Stimulated activated effector memory CD8-positive, alpha-beta T cell treated with anti-CD3 and anti-CD28 coated beads, Interleukin-12 subunit alpha, Interleukin-12 subunit beta, amount 100 ng/mL, for 72 hours (primary cell): ENCODE measurements at regions not wholly inside any gene's neighbourhood (a gene's known extent, or its start where the extent isn't known, plus 50 kb on each side); places are given as distances from the start of the nearest gene placed in this dataset.

ENCODE experiments used
- ATAC-seq: fragments of 150-1000 bp; cut with Tn5 transposase; 2 replicates; pipeline ENCODE4 v1.10.0; 2021
- DNase-seq, 2 donors: peaks; one replicate each; pipeline ENCODE4 v3.0.0; 2021 to 2022; ENCODE audit warnings: low spot score in 2 of 2
- H3K27ac Mint-ChIP-seq: one replicate; pipeline ENCODE4 v1.8.0; 2022; ENCODE audit warnings: mild to moderate bottlenecking, mixed read lengths
- H3K36me3 Mint-ChIP-seq: one replicate; pipeline ENCODE4 v1.8.0; 2022; ENCODE audit warnings: mild to moderate bottlenecking, mixed read lengths
- H3K4me1 Mint-ChIP-seq: one replicate; pipeline ENCODE4 v1.8.0; 2022; ENCODE audit warnings: mixed read lengths
- H3K4me3 Mint-ChIP-seq: one replicate; pipeline ENCODE4 v1.8.0; 2022; ENCODE audit warnings: mild to moderate bottlenecking, mixed read lengths
- H3K9me3 Mint-ChIP-seq: one replicate; pipeline ENCODE4 v1.8.0; 2022; ENCODE audit warnings: mixed read lengths

- ATAC-seq (no peak), DNase-seq (no peak)
- H3K4me3 Mint-ChIP-seq, result no peak overlapping the region
- no peaks in the 10 kb centered on the region for H3K4me1 Mint-ChIP-seq
- no peak overlapping the region for H3K27ac Mint-ChIP-seq
- no peaks in the 10 kb centered on the region for H3K9me3 Mint-ChIP-seq
- H3K36me3 Mint-ChIP-seq, result no peaks in the 10 kb centered on the region
Observed at GRCh38 chr14:53330441-53330840, 177.3 kb upstream of the DDHD1 start.

DNA sequence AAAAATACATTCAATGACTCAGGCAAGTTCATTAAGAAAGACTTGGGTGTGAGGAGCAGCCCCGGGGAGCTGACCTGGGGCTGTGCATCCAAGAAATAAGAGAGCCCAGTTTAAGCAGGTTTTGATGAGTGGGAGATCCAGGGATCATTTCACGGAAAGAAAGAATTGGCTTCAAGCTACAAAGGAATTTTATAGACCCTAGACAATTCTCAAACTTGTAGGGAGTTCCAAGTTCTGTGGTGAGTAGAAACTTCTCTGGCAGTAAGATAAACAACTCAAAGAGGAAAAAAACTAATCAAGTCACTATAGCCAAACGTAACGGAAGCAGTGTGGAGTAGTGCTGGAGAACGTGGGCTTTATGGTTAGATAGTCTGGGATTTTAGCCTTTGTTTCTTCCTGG is 175.7 kb upstream of the DDHD1 start:
- no peak for ATAC-seq
- Mint-ChIP-seq H3K36me3 (no peaks in the 10 kb centered on the region), H3K27ac (no peak overlapping the region), H3K9me3 (no peaks in the 10 kb centered on the region), H3K4me3 (no peak overlapping the region), H3K4me1 (no peaks in the 10 kb centered on the region)
- no peak for DNase-seq

DNA sequence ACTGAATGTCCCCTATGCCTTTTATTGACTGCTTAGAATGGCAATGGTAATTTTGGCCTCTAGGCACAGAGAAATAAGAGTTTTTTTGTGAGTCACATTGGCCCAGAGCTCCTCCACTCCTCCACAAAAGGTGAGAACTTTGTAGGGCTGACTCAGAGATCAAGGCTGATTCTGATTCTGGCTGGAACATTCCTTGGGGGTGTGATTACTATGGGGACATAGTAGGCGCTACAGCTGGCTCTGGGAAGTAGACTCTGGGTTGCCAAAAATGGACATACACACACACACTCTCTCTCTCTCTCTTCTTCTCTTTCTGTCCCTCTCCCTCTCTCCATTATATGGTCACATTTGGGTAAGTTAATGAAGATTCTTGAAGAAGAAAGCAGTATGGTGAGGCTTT is 174.6 kb upstream of the DDHD1 start:
- Mint-ChIP-seq H3K4me3 (no peak overlapping the region), H3K36me3 (no peaks in the 10 kb centered on the region), H3K9me3 (no peaks in the 10 kb centered on the region), H3K27ac (no peak overlapping the region), H3K4me1 (no peaks in the 10 kb centered on the region)
- ATAC-seq (no peak), DNase-seq (no peak)

DNA sequence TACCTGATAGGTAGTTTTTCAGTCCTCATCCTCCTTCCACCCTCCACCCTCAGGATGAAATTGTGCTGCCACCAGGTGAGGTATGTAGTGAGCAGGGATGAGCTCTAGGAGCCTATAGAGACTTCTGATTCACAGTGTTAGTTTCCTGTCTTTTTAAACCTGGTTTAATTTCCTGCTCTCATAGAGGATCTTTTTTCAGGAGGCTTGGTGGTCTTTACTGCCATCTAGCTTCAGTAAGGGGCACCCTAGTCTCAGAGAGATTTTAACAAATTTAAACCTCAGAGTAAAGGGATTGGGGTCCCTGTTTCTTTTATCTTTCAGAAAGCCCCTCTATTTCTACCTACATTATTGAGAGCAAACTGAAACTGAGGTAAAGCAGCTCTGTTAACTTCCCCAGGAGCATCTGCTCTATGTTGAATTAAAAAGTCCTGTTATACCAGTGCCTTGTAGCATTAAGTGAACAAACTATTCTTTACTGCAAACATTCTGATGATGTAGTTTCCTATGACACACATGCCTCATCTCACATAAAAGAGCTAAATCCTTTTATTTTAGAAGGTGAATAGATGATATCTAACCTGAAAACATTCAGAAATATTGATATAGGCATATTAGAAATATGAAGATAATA is 172.2 kb upstream of the DDHD1 start:
- H3K4me3 Mint-ChIP-seq, result no peak overlapping the region
- DNase-seq, result no peak
- no peak overlapping the region for H3K27ac Mint-ChIP-seq
- H3K9me3 Mint-ChIP-seq, result no peaks in the 10 kb centered on the region
- H3K36me3 Mint-ChIP-seq, result no peaks in the 10 kb centered on the region
- ATAC-seq, result no peak
- no peaks in the 10 kb centered on the region for H3K4me1 Mint-ChIP-seq

GRCh38 chr14:53316504-53316903 is 163.4 kb upstream of the DDHD1 start:
- DNase-seq (no peak), ATAC-seq (no peak)
- Mint-ChIP-seq H3K27ac (no peak overlapping the region), H3K36me3 (no peaks in the 10 kb centered on the region), H3K9me3 (peaks cover 8% of the 10 kb centered on the region), H3K4me3 (no peak overlapping the region), H3K4me1 (no peaks in the 10 kb centered on the region)

DNA sequence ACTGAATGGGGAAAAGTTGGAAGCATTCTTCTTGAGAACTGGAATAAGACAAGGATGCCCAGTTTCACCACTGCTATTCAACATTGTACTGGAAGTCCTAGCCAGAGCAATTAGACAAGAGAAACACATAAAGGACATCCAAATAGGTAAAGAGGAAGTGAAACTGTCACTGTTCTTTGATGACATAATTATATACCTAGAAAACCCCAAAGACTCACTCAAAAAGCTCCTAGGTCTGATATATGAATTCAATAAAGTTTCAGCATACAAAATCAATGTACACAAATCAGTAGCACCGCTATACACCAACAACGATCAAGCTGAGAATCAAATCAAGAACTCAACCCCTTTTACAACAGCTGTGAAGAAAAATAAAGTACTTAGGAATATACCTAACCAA is 157.3 kb upstream of the DDHD1 start:
- Mint-ChIP-seq H3K27ac (no peak overlapping the region), H3K36me3 (no peaks in the 10 kb centered on the region), H3K4me3 (no peak overlapping the region), H3K4me1 (peaks cover 6% of the 10 kb centered on the region), H3K9me3 (peaks cover 6% of the 10 kb centered on the region)
- no peak for ATAC-seq
- DNase-seq, result no peak

- ATAC-seq (no peak), DNase-seq (no peak)
- H3K36me3 Mint-ChIP-seq, result no peaks in the 10 kb centered on the region
- peaks cover 8% of the 10 kb centered on the region for H3K9me3 Mint-ChIP-seq
- H3K4me3 Mint-ChIP-seq, result no peak overlapping the region
- H3K27ac Mint-ChIP-seq, result no peak overlapping the region
- H3K4me1 Mint-ChIP-seq, result peaks cover 6% of the 10 kb centered on the region
Observed at GRCh38 chr14:53306911-53307310, 153.8 kb upstream of the DDHD1 start.

- ATAC-seq, result no peak
- peak in 1 of 2 donors; percentile 5 for DNase-seq
- H3K4me3 Mint-ChIP-seq, result peak overlapping the region; percentile 39
- H3K4me1 Mint-ChIP-seq, result peaks cover 6% of the 10 kb centered on the region
- no peaks in the 10 kb centered on the region for H3K36me3 Mint-ChIP-seq
- H3K9me3 Mint-ChIP-seq, result peaks cover 6% of the 10 kb centered on the region
- peak overlapping the region; percentile 21 for H3K27ac Mint-ChIP-seq
Observed at GRCh38 chr14:53306267-53306721, 153.2 kb upstream of the DDHD1 start.

GRCh38 chr14:53304726-53305381 is 151.7 kb upstream of the DDHD1 start:
- H3K4me3 Mint-ChIP-seq, result no peak overlapping the region
- no peak overlapping the region for H3K27ac Mint-ChIP-seq
- no peak for DNase-seq
- H3K4me1 Mint-ChIP-seq, result peaks cover 6% of the 10 kb centered on the region
- ATAC-seq, result no peak
- peaks cover 2% of the 10 kb centered on the region for H3K9me3 Mint-ChIP-seq
- no peaks in the 10 kb centered on the region for H3K36me3 Mint-ChIP-seq

- Mint-ChIP-seq H3K27ac (no peak overlapping the region), H3K4me1 (no peaks in the 10 kb centered on the region), H3K36me3 (no peaks in the 10 kb centered on the region), H3K4me3 (no peak overlapping the region), H3K9me3 (no peaks in the 10 kb centered on the region)
- no peak for ATAC-seq
- peak in 1 of 2 donors; percentile 20 for DNase-seq
Observed at GRCh38 chr14:53295985-53296582, 143.0 kb upstream of the DDHD1 start.

DNA sequence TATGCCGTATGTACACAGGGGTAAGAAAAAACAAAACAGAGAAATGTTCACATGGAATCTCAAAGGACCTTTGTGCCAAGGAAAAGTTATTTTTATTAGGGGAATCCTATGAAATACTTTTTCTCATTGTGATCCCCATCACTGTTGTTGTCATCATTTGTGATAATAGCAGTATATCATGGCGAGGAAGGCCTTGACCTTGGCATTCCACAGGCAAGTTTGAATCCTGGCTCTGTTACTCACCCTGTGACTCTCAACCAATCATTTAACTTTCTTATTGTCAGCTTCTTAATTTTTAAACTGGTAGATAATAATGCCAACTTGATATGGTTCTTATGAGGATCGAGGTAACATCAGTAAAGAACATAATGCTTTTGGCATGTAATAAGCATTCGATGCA is 142.2 kb upstream of the DDHD1 start:
- H3K4me3 Mint-ChIP-seq, result no peak overlapping the region
- DNase-seq (no peak), ATAC-seq (no peak)
- H3K4me1 Mint-ChIP-seq, result no peaks in the 10 kb centered on the region
- H3K9me3 Mint-ChIP-seq, result no peaks in the 10 kb centered on the region
- no peak overlapping the region for H3K27ac Mint-ChIP-seq
- no peaks in the 10 kb centered on the region for H3K36me3 Mint-ChIP-seq

- ATAC-seq (no peak), DNase-seq (no peak)
- Mint-ChIP-seq H3K27ac (no peak overlapping the region), H3K4me1 (no peaks in the 10 kb centered on the region), H3K36me3 (no peaks in the 10 kb centered on the region), H3K4me3 (no peak overlapping the region), H3K9me3 (no peaks in the 10 kb centered on the region)
Observed at GRCh38 chr14:53286301-53286700, 133.2 kb upstream of the DDHD1 start.

DNA sequence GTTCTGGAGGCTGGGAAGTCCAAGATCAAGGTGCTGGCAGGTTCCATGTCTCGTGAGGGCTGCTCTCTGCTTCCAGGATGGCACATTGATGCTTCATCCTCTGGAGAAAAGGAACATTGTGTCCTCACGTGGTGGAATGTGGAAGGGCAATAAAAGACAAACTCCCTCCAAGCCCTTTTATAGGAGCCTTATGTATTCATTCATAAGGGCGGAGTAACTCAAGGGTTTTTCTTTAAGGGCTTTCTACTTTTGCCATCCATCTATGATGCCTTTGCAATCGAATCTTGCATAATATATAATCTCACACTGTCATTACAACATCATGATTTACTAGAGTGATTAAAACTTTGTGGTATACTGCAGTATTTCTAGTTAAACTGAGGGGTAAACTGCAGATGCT is 132.7 kb upstream of the DDHD1 start:
- no peaks in the 10 kb centered on the region for H3K4me1 Mint-ChIP-seq
- H3K9me3 Mint-ChIP-seq, result no peaks in the 10 kb centered on the region
- no peak for ATAC-seq
- no peak overlapping the region for H3K27ac Mint-ChIP-seq
- H3K36me3 Mint-ChIP-seq, result no peaks in the 10 kb centered on the region
- H3K4me3 Mint-ChIP-seq, result no peak overlapping the region
- DNase-seq, result no peak

- no peaks in the 10 kb centered on the region for H3K36me3 Mint-ChIP-seq
- no peak overlapping the region for H3K27ac Mint-ChIP-seq
- no peak for ATAC-seq
Observed at GRCh38 chr14:53285064-53285463, 131.9 kb upstream of the DDHD1 start.

GRCh38 chr14:53278602-53279506 is 125.7 kb upstream of the DDHD1 start:
- ATAC-seq (no peak), DNase-seq (no peak)
- H3K27ac Mint-ChIP-seq, result no peak overlapping the region
- no peaks in the 10 kb centered on the region for H3K4me1 Mint-ChIP-seq
- no peak overlapping the region for H3K4me3 Mint-ChIP-seq
- H3K9me3 Mint-ChIP-seq, result peaks cover 11% of the 10 kb centered on the region
- H3K36me3 Mint-ChIP-seq, result no peaks in the 10 kb centered on the region

More at GRCh38 chr14:53285064-53285463, 131.9 kb upstream of the DDHD1 start:
- Mint-ChIP-seq H3K9me3 (peaks cover 3% of the 10 kb centered on the region), H3K4me3 (no peak overlapping the region), H3K4me1 (no peaks in the 10 kb centered on the region)
- no peak for DNase-seq
